NCI-H2171 treated with DMSO at 0.1 percent for 48 hours (cell line): ENCODE measurements at regions not wholly inside any gene's neighbourhood (a gene's known extent, or its start where the extent isn't known, plus 50 kb on each side); places are given as distances from the start of the nearest gene placed in this dataset.

Experiments
- DNase-seq: peaks from one replicate; lab custom pipeline; 2025; lab: John Stamatoyannopoulos, UW

DNA sequence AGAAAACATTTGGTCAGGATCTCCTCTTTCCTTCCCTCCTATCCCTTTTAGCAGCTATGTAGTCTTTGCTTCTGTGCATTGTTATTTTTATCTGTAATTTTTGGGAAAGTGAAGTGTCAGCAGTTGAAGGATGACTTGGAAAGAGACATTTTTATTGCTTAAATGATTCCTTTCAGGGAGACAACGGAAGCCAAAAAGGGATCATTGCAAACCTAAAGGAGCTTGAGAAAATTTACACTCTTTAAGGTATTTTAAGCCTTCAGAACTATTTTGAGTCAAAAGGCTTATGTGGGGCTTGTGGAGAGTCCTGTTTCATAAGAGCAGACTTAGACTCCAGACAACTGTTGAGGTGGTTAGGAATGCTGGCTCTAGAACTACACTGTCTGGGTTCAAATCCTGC, 281.6 kb downstream of the KIF4B start:
- no peak for DNase-seq

DNA sequence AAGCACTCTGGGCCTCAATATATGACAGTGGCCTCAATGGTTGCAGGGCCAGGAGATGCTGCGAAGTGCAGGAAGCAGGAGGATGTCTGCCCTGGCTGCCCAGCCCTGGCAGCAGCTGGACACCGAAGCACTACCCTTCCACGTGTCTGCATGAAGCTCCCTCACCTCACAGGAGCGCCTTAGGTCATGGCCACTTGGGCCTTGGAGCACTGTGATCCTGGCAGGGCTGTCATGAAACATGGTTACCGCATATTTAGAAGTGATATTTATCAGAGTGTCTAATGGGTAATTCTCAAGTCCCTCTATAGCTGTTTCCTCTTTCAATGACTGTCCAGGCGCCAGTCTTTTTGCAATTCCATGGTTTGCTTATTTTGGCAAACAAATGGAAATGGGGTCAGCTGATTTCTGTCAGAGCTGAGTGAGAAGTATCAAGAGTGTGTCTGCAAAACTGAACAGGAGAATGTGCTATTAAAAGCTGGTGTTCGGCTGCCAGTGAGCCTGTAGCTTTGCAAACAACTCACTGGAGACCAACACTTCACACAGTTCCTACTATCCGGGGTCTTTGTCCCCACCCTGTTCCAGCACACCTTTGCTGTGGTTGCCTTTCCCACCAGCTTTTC, 285.9 kb downstream of the KIF4B start:
- DNase-seq: no peak

DNA sequence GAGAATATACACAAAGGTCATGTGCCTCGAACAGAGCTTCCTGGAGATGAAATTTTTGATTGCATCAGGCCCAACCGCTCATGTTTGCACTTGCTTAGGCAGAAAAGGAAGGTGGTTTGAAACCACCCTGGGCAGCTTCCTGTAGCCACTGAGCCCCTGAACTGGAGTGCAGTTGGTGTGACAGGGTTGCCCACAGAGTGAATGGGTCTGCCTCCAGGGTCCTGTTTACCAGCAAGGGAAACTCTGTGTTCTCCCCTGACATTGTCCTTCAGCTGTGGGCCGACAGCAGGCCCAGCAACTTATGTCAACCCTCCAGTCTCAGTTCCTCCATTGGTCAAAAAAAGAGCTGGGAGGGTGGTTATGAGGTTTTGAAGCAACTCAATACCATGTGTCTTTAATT, 289.6 kb downstream of the KIF4B start:
- DNase-seq: no peak

DNA sequence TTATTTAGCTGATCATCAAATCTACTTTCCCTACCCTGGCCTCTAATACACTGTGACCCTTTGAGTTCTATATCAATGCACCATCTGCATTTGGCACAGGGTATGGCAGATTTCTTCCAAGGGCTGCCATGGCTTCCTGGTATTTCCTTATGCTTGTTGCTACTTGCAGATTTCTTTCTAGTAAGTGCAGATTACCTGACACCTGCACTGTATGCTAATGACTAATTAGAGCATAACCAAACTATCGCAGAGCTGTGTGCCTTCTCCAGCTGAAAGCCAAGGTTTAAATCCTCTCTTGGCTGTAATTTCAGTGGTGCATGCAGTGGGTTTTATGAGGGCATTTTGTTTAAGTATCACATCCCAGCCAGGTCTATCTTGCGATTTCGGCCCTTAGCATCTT, 293.7 kb downstream of the KIF4B start:
- DNase-seq: peak; percentile 63

DNA sequence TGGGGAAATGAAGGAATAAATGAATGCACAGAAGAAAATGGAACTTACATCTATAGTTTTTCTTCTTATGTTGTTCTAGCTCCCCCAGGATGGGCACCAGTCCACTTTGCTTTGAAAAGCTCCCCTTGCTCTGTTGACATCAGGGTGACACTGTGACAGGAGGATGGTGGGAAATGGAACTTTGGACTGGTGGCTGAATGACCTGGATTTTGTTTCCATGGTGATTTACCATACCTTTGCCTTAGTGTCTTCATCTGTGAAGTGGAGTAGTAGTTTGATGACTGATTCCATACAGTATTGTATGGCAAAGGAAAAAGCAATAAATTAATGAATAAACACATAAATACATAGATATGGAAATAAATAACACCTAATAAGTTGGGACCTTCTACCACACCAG, 294.7 kb downstream of the KIF4B start:
- DNase-seq: no peak

DNA sequence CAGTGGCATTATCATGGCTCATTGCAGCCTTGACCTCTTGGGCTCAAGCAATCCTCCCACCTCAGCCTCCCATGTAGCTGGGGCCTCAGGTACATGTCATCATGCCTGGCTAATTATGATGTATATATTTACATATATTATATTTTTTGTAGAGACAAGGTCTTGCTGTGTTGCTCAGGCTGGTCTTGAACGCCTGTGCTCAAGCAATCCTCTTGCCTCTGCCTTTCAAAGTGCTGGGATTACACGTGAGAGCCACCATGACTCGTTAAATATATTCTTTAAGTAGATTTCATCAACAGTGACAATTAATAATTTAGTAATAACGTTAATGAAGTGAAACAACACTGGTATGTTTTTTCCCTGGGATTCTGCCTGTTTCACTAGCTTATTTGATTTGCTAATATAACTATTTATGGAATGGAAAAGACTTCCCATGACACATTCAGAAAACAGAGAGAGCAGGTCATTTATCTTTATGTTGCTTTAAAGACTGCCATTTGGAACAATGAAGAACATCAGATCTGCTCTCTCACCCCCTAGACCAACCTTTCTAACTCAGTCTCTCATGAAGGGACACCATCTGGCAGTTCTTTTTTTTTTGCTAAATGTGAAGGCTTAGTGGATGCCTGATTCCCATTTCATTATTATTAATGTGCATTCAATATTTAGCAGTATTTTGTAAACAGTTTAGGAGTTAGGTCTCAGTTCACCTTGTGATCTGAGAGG, 295.6 kb downstream of the KIF4B start:
- peak; percentile 53 for DNase-seq

DNA sequence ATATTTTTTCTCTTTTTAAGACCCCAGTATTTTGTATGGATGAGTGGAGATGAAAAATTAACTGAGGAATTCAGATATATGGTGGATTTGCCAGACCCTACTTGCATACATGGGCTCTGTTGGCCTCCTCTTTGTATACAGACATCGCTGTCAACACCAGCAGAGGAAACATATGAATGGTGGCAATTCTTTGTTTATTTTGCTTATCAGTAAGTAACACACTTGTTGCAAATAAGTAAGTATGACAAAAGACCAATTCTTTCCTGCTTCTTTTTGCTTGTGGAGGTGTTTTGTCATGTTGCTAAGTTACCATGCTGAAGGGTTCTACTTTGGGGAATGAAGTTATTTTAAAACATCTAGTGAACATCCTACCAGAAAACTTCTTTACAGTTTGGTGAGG, 298.2 kb downstream of the KIF4B start:
- no peak for DNase-seq

DNA sequence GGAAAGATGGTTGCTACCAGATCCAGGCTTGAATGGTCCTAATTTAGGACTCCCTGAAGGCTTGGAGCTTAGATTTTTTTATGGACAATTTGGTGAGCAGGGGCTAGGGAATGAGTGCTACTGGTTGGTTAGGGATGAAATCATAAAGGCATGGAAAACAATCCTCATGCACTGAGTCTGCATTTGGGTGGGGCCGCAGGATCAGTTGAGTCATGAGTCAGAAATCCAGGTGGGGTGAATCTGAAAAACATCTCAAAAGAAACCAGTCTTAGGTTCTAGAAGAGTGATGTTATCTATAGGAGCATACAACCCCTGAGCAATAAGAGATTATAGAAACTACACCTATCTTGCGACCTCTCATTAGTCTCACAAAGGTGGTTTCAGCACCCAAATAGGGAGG, 300.0 kb downstream of the KIF4B start:
- DNase-seq: no peak

DNA sequence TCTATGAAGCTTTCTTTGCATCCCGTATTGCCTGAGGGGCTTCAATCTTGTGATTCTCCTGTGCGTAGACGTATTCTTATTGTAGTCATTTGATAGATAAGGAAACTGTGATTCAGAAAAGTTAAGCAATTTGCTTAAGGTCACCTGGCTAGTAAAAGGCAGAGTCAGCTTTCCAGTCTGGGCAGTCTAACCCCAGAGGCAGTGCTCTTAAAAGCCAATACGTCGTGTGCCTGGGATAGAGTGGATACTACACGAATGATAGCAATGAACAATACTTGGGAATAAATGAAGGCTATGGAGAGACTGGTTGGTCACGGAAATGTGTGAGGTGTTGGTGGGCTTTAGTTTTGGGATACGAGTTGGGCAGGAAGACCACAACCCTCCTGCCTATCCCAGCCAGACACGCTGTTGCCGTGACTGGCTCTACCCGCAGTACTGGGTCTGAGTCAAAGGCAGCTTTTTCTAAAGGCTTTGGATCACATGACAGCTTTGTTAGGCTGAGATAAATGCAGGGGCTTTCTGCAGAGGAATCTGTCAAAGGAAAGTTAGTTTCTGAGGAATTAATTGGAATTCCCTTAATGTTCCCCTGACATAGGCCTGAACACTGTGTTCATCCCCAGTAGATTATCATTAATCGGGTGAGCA, 302.6 kb downstream of the KIF4B start:
- no peak for DNase-seq

DNA sequence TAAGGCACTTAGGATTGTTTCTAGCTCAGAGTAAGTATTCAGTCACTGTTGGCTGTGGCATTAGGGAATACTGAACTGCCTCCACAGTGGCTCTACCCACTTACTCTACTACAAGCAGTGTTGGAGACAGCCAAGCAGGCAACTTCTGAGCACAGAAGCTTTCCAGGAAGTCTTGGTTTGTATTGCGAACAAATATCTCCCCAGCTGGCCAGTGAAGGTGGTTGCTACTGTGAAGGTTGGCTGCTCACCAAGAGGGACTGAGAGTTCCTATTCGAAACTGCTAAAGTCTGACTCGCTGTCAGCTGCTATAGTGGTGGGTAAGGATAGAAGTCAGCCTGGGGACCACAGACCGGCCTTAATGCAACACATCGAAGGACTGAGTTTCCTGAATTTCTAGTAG, 319.1 kb downstream of the KIF4B start:
- DNase-seq: no peak

DNA sequence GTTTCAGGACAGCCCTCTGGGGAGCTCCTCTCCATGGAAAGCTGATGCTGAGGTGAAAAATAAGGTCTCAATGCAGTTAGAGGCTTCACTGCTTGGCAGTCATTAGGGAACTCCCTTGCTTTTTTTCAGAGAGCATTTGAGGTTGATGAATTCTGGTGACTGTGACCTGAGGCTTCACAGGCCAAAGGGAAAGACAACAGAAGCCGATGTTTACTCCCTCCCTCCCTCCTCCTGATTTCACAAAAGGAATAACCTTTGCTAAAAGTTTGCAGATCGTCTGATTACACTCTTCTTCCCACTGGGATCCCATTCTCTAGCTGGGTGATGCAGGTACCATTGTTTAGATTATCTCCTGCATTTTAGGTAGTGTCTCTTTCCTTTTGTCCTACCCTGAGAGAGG, 329.4 kb downstream of the KIF4B start:
- DNase-seq: no peak

DNA sequence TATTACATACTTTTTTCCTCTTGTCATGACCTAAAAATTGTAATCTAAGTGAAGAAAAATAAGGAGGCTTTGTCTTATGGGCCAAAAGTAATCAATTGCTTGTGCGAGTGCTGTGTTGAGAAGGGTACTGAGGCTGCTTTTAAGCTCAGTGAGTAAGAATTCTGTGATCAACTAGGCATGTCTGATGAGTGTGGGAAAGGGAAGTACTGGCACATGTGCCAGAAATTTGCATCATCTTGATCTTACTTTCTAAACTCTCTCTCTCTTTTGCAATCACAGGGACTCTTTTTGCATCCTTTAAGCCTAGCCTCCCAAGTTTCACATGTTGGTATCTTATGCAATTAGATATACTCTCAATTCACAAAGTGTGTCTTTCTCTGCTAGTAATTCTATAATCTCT, 329.9 kb downstream of the KIF4B start:
- no peak for DNase-seq

DNA sequence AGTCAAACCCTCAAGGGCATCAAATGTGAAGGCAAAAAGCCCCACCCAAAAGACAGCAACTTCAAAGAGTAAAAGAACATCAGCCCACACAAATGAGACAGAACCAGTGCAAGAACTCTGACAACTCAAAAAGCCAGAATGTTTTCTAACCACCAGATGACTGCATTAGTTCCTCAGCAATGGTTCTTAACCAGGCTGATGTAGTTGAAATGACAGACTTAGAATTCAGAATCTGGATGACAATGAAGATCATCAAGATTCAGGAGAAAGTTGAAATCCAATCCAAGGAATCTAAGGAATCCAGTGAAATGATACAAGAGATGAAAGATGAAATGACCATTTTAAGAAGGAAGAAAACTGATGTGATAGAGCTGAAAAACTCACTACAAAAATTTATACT, 339.7 kb downstream of the KIF4B start:
- DNase-seq: no peak

DNA sequence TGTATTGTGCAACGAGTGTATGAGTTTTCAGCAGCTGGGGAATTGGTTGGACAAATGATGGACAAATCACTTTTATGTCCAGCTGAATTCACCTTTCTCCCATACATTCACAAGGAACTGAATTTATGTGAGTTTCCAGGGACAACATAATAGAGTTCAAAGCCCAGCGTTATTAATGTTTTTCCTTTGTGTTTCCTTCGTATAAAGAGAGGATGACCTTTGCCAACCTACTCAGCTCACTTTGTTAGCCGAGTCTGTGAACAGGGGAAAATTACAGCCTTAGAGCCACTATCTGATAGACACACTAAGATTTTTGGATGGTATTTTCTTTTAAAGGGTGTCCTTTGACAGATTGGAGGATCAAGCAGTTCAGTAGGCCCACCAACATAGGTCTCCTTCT, 352.5 kb downstream of the KIF4B start:
- no peak for DNase-seq

DNA sequence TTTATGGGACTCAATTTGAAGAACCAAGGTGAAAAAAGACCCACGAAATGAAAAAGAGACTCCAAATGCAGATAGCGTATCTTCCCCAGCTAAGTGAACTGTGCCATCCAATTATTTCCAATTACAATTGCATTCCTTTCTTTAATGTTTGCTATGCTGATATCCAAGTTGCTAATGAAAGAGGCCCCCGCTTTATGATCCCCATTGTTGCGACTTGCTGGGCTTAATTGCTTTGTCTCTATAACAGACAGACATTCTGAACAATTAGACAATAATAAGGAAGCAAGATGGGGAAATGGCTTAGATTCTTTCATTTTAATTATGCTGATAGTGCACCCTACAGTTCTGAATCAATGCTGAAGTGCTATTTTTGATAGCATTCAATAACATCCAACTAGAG, 354.3 kb downstream of the KIF4B start:
- no peak for DNase-seq

DNA sequence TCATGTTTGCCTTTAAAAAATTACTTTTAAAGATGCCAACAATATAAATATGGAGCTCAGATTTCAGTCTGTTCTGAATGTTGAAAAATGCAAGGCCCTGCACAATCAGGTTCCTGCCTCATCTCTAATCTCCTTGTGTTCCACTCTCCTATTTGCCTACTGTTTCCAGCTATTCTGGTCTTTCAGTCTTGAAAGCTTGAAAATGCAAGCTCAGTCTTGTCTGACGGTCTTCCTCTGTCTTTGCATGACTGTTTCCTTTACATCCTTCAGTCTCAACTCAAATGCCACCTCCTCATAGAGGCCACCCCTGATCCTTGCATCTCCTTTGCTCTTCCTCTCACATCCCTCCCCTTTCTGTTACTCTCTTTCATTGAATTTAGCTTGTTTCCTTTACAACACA, 354.9 kb downstream of the KIF4B start:
- DNase-seq: no peak

DNA sequence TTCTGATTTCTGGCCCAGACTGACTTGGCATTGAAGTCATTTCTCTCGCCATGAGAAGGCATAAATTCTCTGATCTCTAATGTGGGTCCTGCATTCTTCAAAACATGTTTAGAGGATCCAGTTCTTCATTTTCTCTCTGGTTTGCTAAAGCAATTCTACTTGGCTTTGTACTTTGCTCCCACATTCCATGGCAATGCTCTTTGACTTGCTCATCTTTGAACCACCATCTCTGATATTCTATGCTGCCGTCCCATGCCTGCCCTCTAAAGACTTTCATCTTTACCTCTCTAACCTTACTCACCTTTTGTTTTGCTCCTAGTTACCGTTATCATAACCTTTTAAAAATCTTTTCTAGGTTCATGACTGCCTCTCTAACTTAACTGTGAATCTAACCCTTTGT, 366.9 kb downstream of the KIF4B start:
- no peak for DNase-seq

DNA sequence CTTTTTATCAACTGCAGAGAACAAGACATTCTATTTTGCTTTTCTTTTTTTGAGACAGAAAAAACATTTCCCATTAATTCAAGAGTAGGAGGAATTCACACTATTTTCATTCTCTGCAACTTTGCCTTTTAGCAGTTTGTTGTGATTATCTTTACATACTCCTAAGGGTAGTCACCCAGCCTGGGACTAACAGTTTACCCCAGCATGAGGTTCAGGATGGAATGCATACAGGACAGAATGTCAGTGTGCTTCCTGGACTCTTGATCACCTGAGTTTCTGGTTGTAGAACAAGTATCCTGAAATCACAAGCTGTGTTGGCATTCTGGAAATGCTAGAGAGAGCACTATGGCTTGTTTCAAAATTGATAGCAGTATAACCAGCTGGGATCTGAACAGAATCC, 368.1 kb downstream of the KIF4B start:
- no peak for DNase-seq

DNA sequence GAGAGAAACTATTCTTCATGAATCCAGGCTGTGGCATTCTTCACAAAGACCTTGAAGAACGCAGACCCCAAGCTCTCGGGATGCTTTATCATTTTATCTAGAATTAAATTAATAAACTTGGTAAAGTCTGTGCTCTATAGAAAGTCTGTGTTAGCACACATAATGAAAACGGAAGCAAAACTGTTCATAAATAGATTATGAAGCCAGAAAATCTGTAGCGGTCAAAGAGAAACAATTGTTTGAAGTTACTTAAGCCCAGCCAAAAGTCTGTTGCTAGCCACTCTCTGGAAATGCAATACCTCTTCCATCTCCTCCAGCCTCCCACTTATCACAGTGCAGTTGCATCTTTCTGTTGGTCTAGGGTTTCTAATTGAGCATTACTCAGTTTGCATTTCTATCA, 375.9 kb downstream of the KIF4B start:
- no peak for DNase-seq

DNA sequence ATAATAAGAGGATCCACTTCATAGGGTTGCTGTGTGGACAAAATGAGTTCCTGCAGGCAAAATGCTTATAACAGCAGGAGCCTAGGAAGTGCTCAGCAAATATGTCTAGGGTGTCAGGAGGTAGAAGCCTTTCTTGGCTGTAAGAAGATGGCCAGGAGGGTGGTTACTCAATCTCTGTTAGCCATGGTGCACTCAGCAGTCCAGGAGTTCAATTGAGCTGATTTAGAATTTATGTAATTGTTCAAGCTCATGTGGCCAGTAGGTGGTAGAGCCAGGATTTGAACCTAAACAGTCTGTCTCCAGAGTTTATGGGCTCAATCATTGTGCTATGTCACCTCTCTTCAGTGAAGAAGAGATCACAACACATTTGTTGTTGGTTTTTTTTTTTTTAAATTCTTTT, 381.2 kb downstream of the KIF4B start:
- no peak for DNase-seq

DNA sequence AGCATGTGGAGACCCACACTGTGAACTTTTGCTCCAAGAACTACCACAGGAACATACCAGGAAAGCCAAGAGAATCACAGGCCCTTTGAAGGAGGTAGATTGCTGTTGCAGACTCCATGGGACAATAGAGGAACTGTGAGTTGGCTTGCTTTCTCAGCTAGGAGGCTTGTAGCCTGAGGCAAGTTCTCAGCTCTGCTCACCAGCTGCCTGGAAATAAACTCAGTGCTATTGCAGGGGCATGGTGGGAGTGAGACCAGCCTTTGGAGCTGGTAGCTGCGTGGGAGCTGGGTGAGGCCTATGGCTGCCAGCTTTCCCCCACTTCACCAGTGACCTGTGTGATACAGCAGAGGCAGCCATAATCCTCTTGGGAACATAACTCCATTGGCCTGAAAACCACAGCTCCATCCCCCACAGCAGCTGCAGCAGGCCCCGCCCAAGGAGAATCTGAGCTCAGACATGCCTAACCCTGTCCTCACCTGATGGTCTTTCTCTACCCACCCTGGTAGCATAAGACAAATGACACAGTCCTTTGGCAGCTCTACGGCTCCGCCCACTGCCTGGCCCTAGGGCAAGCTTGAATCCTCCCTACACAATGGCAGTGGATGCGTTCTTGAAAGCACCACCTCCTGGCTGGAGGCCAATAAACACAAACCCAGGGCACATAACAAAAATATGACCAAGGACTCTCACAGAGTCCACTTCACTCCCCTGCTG, 389.5 kb downstream of the KIF4B start:
- peak; percentile 89 for DNase-seq

DNA sequence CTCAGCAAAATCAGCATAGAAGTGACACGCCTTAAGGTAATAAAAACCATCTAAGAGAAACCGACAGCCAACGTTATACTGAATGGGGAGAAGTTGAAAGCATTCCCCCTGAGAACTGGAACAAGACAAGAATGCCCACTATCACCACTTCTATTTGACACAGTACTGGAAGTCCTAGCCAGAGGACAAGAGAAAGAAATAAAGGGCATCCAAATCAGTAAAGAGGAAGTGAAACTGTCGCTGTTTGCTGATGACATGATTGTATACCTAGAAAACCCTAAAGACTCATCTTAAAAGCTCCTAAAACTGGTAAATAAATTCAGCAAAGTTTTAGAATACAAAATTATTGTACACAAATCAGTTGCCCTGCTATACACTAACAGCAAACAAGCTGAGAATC, 393.3 kb downstream of the KIF4B start:
- DNase-seq: no peak

DNA sequence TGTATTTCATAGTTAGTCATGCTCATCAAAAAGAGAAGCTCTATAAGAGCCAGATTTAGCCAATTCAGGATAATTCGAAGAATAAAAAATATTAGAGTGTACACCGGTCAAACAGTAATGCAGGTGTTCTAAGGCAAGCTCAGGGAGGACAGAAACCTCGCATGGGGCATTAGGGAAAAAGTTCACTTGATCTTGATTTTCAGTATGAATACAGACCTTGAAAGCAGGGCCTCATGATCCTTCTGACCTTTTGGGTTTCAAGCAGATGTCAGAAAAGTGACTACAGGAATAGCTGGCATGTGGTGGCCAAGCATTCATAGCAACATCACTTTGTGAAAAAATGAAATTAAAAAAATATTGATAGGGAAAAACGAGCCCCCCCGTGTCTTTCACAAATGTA, 394.9 kb downstream of the KIF4B start:
- no peak for DNase-seq
